ENCODE measurements at regions not wholly inside any gene's neighbourhood (a gene's known extent, or its start where the extent isn't known, plus 50 kb on each side); places are given as distances from the start of the nearest gene placed in this dataset.
A peak's percentile ranks its signal among the peaks of the same experiment; 100 is the strongest.

DNA sequence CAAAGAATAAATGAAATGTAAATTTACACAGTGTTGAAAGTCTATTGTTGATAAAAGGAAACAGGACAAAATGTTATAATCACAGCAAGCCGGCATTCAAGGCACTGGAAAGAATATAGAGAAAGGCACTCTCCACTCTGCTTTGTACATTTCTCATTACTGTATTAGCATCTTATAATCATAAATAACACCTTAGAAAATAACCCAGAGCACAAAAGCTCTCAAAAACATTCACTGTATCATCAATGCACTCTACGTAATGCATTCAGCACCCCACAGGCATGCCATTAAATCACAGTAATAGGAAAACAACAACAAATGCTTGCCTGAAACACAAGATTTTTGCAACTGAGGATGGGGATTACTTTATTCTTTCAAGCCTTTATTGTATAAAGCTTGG lies 75.3 kb upstream of the TRPC3 start:
- DNase-seq = no peak

DNA sequence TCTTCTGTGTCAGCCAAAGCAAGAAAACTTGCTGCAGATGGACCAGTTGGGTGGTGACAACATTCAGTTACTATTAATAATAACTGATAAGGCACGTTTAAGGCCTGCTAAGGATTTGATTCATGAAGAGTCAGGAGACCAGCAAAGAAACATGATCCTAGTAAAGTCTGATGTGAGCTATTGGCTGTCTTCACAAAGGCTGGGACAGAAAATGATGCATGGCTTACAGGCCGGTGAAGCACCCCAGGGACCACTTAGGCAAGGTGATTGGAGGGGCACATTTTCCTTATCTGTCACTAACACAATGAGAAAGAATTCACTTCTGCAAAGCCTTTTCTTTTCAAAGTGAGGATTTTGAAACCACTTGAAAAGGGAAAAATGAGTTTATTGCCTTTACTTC lies 65.4 kb upstream of the TRPC3 start:
- no peak for DNase-seq

DNA sequence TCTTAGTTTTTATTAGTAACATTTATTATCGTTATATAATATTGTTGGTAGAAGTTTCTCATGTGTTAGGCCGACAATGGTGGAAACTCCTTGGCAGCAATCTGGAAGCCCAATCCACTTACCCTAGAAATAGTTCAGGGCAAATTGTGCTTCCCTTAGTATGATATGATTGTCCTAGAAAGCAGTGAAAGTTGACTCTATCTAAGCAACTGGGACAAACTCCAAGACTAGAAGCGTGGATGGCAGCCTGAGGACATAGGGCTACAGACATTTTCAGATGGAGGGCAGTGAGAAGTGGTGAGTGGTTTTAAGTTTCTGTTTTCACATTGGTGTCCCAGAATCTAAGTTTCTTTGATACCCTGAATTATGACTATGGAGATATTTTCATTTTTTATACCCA lies 63.3 kb upstream of the TRPC3 start:
- DNase-seq = no peak

DNA sequence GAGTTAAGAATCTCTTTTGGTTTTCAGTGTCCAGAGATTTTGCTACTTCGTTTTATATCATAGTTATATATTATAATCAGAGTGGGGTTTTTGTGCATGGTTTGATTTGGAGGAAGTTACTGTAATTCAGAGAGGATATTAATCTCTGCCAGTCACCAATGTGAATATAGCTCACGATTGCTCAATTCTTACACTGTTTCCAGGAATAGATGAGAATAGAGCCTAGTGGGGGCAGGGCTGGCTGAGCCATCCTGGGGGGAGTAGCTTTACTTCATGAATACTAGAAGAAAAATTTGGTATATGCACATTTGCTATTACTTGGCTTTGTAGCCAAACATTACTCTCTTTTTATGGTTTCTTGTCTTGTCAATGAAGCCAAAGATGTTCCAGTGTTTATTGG lies 60.9 kb upstream of the TRPC3 start:
- no peak for DNase-seq

DNA sequence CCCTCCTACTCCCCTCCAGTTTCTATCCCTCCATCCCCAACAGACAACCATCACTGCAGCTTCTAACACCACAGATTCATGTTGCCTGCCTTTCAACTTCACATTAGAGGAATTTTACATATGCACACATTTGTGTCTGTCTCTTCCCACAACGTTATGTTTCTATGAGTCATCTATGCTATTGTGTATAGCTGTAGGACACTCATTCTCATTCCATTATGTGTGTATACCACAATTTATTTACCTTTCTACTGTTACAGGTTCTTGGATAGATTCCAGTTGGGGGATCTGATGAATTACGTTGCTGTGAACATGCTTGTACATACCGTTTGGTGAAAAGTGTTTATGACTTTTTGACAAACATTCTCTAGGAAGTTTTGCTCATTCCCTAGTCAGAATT lies 58.8 kb upstream of the TRPC3 start:
- DNase-seq = no peak

DNA sequence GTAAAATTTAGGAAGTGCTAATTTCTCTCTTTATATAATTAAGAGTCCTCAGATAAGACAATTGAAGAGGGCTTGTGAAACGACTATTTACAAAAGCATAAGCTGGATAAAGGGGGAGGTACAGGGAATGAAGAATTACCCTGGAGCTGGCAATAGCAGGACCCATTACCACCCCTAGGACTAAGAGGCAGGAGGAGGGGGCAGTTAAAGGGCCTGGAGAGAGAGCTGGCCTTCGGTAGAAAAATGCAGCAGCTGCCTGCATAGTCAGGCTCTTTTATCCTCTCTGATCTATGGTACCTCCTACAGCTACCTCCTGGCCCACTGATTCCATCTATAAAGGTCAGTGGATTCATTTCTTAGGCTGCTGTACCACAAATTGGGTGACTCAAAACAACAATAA lies 57.7 kb upstream of the TRPC3 start:
- DNase-seq = no peak

DNA sequence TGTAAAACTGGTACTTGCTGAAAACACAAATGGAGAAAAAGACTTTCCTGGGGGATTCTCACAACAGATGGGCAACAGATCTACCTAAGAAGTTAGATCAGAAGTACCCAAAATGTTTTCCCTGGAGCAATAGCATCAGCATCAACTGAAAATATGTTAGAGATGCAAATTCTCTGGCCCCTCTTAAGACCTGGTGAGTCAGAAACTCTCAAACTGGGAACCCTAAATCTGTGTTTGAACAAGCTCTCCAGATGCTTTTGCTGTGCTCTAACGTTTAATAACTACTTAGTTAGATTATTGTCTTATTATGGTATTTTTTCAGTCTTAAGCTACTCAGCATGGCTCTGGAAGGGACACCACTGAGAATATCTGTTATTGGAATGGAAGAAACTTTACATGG lies 55.2 kb upstream of the TRPC3 start:
- no peak for DNase-seq

DNA sequence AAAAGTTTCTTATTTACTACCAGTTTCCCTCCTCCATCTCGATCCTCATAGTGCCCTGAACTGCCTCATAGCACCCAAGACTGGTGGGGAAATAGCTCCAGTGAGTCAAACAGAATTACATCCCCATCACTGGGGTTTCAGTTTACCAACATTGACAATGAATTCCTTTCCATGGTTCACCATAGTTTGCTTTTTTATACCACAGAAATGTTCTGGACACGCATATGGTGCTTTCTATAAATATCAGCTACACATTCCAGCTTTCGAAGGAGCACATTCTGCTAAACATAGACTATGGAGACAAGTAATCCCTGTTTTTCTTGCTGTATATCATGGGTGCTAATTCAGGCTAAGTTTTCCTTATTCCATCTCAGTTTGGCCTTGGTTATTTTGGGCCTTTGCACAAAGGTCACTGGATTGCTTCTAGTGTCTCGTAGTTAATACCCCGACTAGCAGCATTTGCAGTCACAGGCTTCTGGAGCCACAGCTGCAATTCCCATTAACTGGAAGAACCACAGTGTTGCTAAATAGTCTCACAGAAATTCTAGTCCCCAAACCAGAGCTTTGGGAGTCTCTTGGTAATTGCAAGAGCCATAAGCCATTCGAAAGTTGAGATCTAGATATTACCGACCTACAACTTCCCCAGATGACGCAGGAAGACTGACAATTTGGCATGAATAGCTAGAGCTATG lies 53.4 kb upstream of the TRPC3 start:
- DNase-seq = no peak

DNA sequence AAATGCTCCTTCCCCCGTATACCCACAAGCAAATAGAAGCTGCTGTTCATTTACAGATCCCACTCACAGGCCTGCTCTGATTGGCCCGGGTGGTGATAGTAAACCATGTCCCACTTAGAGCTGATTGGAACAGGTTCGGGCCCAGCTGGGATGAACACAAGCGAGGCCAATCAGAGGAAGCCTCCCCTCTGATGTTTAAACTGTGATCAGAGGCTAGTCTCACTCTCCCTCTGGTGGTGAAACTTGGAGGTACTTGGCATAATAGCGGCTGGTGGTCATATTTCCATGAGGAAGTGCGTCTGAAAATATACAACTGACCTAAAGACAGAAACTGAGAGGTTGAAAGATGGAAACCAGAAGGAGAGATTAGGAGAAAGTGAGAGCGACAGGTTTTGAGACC lies 51.5 kb upstream of the TRPC3 start:
- peak; percentile 1 for DNase-seq
